GM19328 (cell line): ENCODE measurements at regions not wholly inside any gene's neighbourhood (a gene's known extent, or its start where the extent isn't known, plus 50 kb on each side); places are given as distances from the start of the nearest gene placed in this dataset.
"Not testable (repeated sequence)": the region's sequence is repeated elsewhere in the genome, so short reads cannot be mapped to it uniquely, and the experiment has no call there.

Source experiments
- ATAC-seq: cut with Tn5 transposase; IDR thresholded peaks from one replicate; pipeline ENCODE4 v1.9.1; 2021; ENCODE audit warnings: mild to moderate bottlenecking, moderate library complexity; ENCODE audit not compliant: unreplicated experiment

- ATAC-seq, result no peak
Measured at GRCh38 chr4:84232309-84233095, 266.6 kb downstream of the NKX6-1 start.

DNA sequence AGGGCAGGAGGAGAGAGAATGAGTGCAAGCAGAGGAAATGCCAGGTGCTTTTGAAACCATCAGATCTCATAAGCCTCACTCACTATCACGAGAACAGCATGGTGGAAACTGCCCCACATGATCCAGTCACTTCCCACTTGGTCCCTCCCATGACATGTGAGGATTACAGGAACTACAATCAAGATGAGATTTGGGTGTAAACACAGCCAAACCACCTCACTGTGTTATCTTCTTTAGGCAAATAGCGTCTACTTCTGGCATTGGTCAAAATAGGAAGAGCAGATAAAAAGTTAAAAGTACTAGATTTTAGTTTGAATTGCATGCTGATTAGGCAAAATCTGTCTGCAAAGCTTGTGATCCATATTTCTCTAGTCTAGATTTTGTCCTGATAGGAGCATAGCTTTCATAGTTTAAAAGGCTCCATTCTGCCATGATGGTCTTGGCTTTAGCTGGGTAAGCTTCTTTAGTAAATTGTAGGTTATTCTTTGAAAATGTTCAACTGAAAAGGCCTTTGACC, 267.5 kb downstream of the NKX6-1 start:
- ATAC-seq, result no peak

DNA sequence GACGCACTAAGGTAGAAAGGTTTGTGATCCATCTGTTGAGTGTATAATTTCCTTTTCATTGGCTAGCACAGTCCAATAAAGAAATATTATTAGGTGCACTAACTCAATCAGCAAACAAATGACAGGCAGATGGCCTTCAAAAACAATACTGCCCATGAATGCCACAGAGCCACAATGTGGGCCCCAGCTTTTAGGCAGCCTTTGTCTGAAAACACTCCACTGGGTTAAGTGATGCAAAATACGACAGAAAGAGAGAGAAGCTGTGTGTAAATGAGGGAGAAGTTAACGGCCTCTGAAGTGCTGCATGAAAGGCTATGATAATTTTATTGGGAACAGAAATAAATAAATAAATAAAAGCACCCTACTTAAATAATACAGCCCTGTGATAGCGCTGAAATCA, 274.6 kb downstream of the NKX6-1 start:
- ATAC-seq, result no peak

DNA sequence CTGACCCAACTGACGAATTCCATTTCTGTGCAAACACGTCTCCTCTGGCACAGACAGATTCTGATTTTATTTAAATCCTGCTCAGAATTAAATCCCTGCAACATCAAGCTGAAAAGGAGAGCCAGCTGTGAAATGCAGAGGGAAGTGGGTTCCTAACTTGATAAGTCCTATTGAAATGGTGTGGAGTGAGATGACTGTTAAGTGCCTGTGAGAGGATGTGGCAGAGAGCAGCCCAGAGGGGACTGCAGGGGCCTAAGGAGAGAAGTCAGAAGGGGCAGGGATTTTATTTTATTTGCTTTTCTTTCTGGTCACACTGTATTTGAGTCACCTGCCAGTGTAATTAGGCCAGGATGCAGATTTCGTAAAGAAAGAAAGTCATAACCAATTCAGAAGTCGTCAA, 277.4 kb downstream of the NKX6-1 start:
- no peak for ATAC-seq

GRCh38 chr4:84220990-84221389, 278.1 kb downstream of the NKX6-1 start:
- ATAC-seq, result no peak

- ATAC-seq, result no peak
Measured at GRCh38 chr4:84219656-84220055, 279.4 kb downstream of the NKX6-1 start.

DNA sequence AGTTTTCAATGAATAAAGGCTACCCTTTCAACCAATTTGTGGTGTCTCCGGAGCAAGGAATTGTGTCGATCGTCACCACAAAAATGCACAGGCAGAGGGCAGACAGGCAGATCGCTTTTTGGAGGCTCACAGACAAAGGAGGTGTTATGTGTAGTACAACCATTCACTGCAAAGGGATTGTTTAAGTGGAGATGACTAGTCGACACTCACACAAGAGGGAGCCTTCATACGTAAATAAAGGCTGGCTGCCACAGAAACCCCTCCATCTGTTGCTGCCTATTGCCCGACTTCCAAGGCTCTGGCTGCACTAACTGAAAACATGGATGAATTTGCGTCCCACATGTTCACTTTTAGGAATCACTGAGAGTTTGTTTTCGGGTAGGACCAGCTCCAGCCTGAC, 281.1 kb downstream of the NKX6-1 start:
- ATAC-seq, result no peak

GRCh38 chr4:84215217-84215616, 283.9 kb downstream of the NKX6-1 start:
- no peak for ATAC-seq

DNA sequence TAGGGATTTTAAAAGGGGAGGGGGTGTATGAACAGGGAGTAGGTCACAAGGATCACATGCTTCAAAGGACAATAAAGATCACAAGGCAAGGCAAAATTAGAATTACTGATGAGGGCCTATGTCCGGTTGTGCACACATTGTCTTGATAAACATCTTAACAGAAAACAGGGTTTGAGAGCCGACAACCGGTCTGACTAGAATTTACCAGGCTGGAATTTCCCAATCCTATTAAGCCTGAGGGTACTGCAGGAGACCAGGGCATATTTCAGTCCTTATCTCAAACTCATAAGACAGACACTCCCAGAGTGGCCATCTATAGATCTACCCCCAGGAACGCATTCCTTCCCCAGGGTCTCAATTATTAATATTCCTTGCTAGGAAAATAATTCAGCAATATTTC, 292.9 kb downstream of the NKX6-1 start:
- not testable (repeated sequence) for ATAC-seq

- no peak for ATAC-seq
Measured at GRCh38 chr4:84189144-84189543, 309.9 kb downstream of the NKX6-1 start.

GRCh38 chr4:84179409-84179808, 319.7 kb downstream of the NKX6-1 start:
- no peak for ATAC-seq

GRCh38 chr4:84177831-84178542, 321.1 kb downstream of the NKX6-1 start:
- ATAC-seq, result no peak

GRCh38 chr4:84176016-84176415, 323.1 kb downstream of the NKX6-1 start:
- no peak for ATAC-seq

DNA sequence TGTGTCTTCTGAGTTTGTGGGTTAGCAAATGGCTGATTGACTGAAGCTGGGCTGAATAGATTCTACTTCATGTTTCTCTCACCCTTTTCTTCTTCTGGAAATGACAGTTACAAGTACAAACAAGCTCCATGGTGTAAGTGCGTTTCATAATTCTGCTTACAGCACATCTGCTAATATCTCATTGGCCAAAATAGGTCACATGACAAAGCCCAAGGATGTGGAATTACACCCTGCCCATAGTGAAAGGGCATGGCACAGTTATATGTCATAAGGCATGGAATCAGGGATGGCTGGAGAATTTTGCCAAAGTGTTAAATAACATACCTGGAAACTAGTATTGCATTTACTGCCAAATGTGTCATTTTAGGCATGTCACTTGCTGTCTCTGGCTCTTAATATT, 327.2 kb downstream of the NKX6-1 start:
- ATAC-seq, result no peak

- ATAC-seq, result no peak
Measured at GRCh38 chr4:84167564-84167963, 331.5 kb downstream of the NKX6-1 start.

DNA sequence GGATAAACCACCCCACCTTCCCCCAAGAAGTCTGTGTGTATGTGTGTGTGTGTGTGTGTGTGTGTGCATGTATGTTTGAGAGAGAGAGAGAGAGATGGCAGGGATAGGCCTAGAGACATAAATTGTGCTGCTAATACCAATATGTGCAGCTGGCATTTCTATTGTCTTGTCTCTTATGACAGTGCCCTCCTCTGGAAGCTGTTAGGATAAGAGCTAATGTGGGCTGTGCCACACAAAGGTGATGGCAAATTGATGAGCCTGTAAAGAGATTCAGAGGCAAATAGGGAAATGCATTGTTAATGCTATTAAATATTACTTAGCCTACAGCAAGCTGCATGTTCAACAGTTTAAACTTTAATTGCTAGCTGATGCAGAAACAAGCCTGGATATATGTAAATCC, 332.0 kb downstream of the NKX6-1 start:
- no peak for ATAC-seq

- no peak for ATAC-seq
Measured at GRCh38 chr4:84166486-84166885, 332.6 kb downstream of the NKX6-1 start.

GRCh38 chr4:84164201-84164600, 334.9 kb downstream of the NKX6-1 start:
- no peak for ATAC-seq

DNA sequence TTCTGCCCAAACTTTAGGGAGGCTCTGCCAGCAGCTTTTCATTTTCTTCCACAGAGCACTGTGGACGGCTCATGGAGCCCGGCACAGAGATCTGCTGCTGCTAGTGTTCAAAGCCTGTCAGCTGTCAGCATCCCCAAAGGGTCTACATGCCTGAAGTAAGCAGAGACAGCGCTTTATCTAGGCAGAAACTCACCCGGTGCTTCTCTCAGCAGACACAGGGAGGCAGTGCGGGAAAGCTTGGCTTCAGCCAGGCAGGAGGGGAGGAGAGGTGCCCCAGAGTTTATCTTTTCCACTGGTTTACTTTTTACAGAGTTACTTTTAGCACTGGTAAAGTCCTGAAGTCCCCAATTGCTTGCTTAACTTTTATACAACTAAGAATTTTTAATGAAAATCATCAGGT, 339.3 kb downstream of the NKX6-1 start:
- ATAC-seq, result no peak

- no peak for ATAC-seq
Measured at GRCh38 chr4:84158670-84159069, 340.4 kb downstream of the NKX6-1 start.

- ATAC-seq, result no peak
Measured at GRCh38 chr4:84151574-84151973, 347.5 kb downstream of the NKX6-1 start.

DNA sequence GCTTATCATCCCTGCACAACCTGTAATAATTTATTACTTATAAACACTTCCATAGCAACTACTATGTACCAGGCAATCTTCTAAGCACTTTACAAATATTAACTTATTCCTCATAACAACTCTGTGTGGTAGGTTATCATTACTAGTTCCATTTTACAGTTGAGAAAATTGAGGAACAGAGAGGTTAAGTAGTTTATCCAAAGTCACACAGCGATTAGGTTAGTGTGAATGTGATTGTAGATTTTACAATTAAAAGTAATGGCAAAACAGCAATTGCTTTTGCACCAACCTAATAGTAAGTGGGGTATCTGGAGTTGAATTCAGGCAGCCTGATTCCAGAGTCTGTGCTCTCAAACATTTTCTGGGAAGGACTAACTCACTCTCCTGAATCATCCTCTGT, 348.9 kb downstream of the NKX6-1 start:
- ATAC-seq, result no peak
